ENCODE measurements at regions not wholly inside any gene's neighbourhood (a gene's known extent, or its start where the extent isn't known, plus 50 kb on each side); places are given as distances from the start of the nearest gene placed in this dataset.

DNA sequence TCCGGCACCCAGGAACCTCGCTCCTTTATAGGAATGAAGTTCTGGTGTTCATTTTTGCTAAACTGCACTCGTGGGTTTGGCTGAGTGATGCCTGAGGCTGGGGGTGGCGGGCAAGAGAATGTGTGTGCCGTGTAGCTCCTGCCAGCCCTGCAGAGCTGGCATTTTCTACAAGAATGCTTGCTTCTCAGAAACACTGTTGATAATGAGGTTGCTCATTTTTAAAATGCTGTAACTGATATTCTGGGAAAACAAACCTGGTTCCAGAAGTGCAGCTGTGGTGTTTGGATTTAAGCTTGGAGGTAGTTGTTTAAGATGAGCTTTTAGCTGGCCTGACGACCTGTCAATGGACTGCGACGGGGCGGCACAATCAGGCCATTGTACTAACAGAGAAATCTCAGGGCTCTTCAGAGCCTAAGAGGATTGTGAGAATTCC, 511.9 kb upstream of the TNP1 start:
- POLR2A ChIA-PET = no interaction called here
- no peak for DNase-seq (ENCODE audit: extremely low spot score)
- TF ChIP-seq NFRKB (IDR thresholded peaks at IDR 0.05) = no peak
- no peak for TF ChIP-seq ARNT (IDR thresholded peaks at IDR 0.05)
- TF ChIP-seq LEF1 (IDR thresholded peaks at IDR 0.05; ENCODE audit: borderline replicate concordance) = no peak
- TF ChIP-seq ZNF384 (IDR thresholded peaks at IDR 0.05) = no peak
- no peak for TF ChIP-seq FOXK2 (IDR thresholded peaks at IDR 0.05)
- no peak for TF ChIP-seq SUZ12 (IDR thresholded peaks at IDR 0.05)
- TF ChIP-seq TARDBP (IDR thresholded peaks at IDR 0.05) = no peak
- no peak for TF ChIP-seq SP1 (IDR thresholded peaks at IDR 0.05)
- TF ChIP-seq FOXM1 (IDR thresholded peaks at IDR 0.05; ENCODE audit: borderline replicate concordance) = no peak
- no peak for TF ChIP-seq ELF4 (IDR thresholded peaks at IDR 0.05)
- no peak for TF ChIP-seq L3MBTL2 (conservative IDR thresholded peaks at IDR 0.05)
- no peak for TF ChIP-seq CTBP1 (IDR thresholded peaks at IDR 0.05; ENCODE audit: borderline replicate concordance)
- CTCF ChIA-PET = no interaction called here

GRCh38 chr2:217370391-217370790, 510.5 kb upstream of the TNP1 start:
- no peak for DNase-seq (ENCODE audit: extremely low spot score)
- ChIA-PET CTCF (no interaction called here), POLR2A (no interaction called here)
- TF ChIP-seq CTBP1 (IDR thresholded peaks at IDR 0.05; ENCODE audit: borderline replicate concordance) = no peak
- TF ChIP-seq FOXA1 (IDR thresholded peaks at IDR 0.05) = no peak
- TF ChIP-seq HDGF (IDR thresholded peaks at IDR 0.05; ENCODE audit: borderline replicate concordance) = no peak
- no peak for TF ChIP-seq ZNF384 (IDR thresholded peaks at IDR 0.05)
- no peak for TF ChIP-seq FOXM1 (IDR thresholded peaks at IDR 0.05; ENCODE audit: borderline replicate concordance)
- TF ChIP-seq, protein P1, sequence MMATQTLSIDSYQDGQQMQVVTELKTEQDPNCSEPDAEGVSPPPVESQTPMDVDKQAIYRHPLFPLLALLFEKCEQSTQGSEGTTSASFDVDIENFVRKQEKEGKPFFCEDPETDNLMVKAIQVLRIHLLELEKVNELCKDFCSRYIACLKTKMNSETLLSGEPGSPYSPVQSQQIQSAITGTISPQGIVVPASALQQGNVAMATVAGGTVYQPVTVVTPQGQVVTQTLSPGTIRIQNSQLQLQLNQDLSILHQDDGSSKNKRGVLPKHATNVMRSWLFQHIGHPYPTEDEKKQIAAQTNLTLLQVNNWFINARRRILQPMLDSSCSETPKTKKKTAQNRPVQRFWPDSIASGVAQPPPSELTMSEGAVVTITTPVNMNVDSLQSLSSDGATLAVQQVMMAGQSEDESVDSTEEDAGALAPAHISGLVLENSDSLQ (IDR thresholded peaks at IDR 0.05) = no peak
- TF ChIP-seq ELF4 (IDR thresholded peaks at IDR 0.05) = no peak
- no peak for TF ChIP-seq BHLHE40 (IDR thresholded peaks at IDR 0.05; ENCODE audit: borderline replicate concordance)
- no peak for TF ChIP-seq LEF1 (IDR thresholded peaks at IDR 0.05; ENCODE audit: borderline replicate concordance)
- no peak for TF ChIP-seq NFRKB (IDR thresholded peaks at IDR 0.05)
- TF ChIP-seq SUZ12 (IDR thresholded peaks at IDR 0.05) = no peak
- no peak for TF ChIP-seq L3MBTL2 (conservative IDR thresholded peaks at IDR 0.05)
- TF ChIP-seq FOXK2 (IDR thresholded peaks at IDR 0.05) = no peak
- TF ChIP-seq TARDBP (IDR thresholded peaks at IDR 0.05) = no peak
- no peak for TF ChIP-seq ARNT (IDR thresholded peaks at IDR 0.05)

- no peak for DNase-seq (ENCODE audit: extremely low spot score)
- TF ChIP-seq ELF4 (IDR thresholded peaks at IDR 0.05) = no peak
- TF ChIP-seq, protein P1 (IDR thresholded peaks at IDR 0.05) = no peak
- TF ChIP-seq SUZ12 (IDR thresholded peaks at IDR 0.05) = no peak
- no peak for TF ChIP-seq HDGF (IDR thresholded peaks at IDR 0.05; ENCODE audit: borderline replicate concordance)
- no peak for TF ChIP-seq FOXM1 (IDR thresholded peaks at IDR 0.05; ENCODE audit: borderline replicate concordance)
- no peak for TF ChIP-seq TARDBP (IDR thresholded peaks at IDR 0.05)
- TF ChIP-seq NFRKB (IDR thresholded peaks at IDR 0.05) = no peak
- TF ChIP-seq BHLHE40 (IDR thresholded peaks at IDR 0.05; ENCODE audit: borderline replicate concordance) = no peak
- no peak for TF ChIP-seq LEF1 (IDR thresholded peaks at IDR 0.05; ENCODE audit: borderline replicate concordance)
- no peak for TF ChIP-seq CTBP1 (IDR thresholded peaks at IDR 0.05; ENCODE audit: borderline replicate concordance)
- no peak for TF ChIP-seq ZNF384 (IDR thresholded peaks at IDR 0.05)
- TF ChIP-seq FOXA1 (IDR thresholded peaks at IDR 0.05) = no peak
- TF ChIP-seq ARNT (IDR thresholded peaks at IDR 0.05) = no peak
- ChIA-PET POLR2A (no interaction called here), CTCF (no interaction called here)
Measured at GRCh38 chr2:217367464-217367863, 507.6 kb upstream of the TNP1 start.

DNA sequence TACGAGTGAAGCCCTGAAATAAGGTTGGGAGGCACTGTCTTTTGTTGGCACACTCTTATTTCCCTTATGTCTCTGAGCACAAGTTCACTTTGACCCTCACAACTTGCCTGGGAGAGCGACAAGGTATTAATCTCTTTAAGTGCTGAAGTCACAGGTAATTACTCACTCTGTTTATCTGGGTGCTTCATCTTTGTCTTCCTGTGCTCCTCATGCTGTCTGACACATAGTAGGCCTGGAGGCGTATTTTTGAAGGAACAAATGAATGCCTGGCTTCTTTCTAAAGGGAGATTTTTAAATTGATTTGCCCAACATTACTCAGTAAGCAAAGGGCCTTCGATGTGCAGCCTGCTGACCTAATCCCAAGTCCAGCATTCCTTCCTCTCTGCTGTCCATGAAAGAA, 507.1 kb upstream of the TNP1 start:
- TF ChIP-seq, protein P1 (IDR thresholded peaks at IDR 0.05) = 0 out of 2 replicates have a peak, but pooled peaks have one; percentile 12
- TF ChIP-seq FOXK2 (IDR thresholded peaks at IDR 0.05) (no peak), L3MBTL2 (conservative IDR thresholded peaks at IDR 0.05) (no peak)
- CTCF ChIA-PET = no interaction called here
- POLR2A ChIA-PET = no interaction called here
- no peak for DNase-seq (ENCODE audit: extremely low spot score)

DNA sequence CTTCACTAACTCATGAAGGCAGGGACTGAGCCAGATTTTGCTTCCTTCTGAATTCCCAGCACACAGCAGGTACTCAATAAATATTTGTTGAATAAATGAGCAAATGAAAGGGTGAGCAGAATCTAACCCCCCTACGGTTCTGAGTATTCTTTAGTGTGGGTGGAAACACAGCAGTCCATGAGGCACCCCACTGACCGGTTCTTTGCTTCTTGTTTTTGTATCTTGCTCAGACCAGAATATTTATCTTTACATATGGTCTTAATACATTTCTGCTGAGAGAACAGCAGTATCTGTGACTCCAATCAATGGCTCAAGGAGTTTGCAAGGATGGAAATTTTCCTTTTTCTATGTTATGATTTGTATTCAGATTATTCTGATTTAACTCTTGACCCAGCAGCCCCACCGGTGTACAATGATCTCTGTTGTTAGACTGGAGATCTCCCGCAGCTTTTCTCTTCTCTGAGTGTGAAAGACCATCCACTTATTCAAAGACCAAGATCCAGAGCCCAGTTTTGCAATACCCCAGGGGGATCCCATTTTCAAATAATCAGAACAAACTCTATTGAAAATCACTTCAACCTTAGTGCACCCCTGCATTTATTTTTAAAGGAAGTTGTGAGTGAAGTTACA, 506.5 kb upstream of the TNP1 start:
- CTCF ChIA-PET = interaction anchor here (0.6 kb wide), 1 partner anchor 685 kb away, joined by 3 read pairs; no protein-coding TSS in a partner anchor
- POLR2A ChIA-PET = no interaction called here
- DNase-seq (ENCODE audit: extremely low spot score) = no peak
- TF ChIP-seq FOXA1 (IDR thresholded peaks at IDR 0.05) = no peak
- no peak for TF ChIP-seq HDGF (IDR thresholded peaks at IDR 0.05; ENCODE audit: borderline replicate concordance)
- TF ChIP-seq, protein P1 (IDR thresholded peaks at IDR 0.05) = no peak
- no peak for TF ChIP-seq NFRKB (IDR thresholded peaks at IDR 0.05)
- no peak for TF ChIP-seq LEF1 (IDR thresholded peaks at IDR 0.05; ENCODE audit: borderline replicate concordance)
- TF ChIP-seq CTBP1 (IDR thresholded peaks at IDR 0.05; ENCODE audit: borderline replicate concordance) = no peak
- TF ChIP-seq BHLHE40 (IDR thresholded peaks at IDR 0.05; ENCODE audit: borderline replicate concordance) = no peak
- TF ChIP-seq TARDBP (IDR thresholded peaks at IDR 0.05) = no peak

DNA sequence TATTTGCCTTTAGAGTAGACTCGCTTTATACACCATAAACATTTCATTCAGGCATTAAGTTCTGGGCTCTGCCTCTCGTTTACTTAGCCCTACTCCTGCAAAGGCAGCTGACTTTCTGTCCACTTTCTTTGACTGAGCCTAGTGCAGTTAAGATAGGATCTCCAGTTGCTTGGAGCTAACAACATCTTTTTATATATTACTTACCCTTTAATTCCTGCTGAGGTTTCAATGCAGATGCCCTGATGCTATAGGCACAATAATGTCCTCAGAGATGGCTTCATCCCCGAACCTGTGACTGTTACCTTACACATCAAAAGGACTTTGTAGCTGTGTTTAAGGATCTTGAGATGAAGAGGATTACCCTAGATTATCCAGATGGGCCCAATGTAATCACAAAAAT, 505.8 kb upstream of the TNP1 start:
- no peak for DNase-seq (ENCODE audit: extremely low spot score)
- TF ChIP-seq ELF4 (IDR thresholded peaks at IDR 0.05) = no peak
- TF ChIP-seq ZNF384 (IDR thresholded peaks at IDR 0.05) = no peak
- TF ChIP-seq SUZ12 (IDR thresholded peaks at IDR 0.05) = no peak
- no peak for TF ChIP-seq HDGF (IDR thresholded peaks at IDR 0.05; ENCODE audit: borderline replicate concordance)
- no peak for TF ChIP-seq FOXM1 (IDR thresholded peaks at IDR 0.05; ENCODE audit: borderline replicate concordance)
- POLR2A ChIA-PET = no interaction called here
- CTCF ChIA-PET = no interaction called here

All from HEK293T (cell line).